ENCODE measurements at regions not wholly inside any gene's neighbourhood (a gene's known extent, or its start where the extent isn't known, plus 50 kb on each side); places are given as distances from the start of the nearest gene placed in this dataset.
"Not testable (repeated sequence)": the region's sequence is repeated elsewhere in the genome, so short reads cannot be mapped to it uniquely, and the experiment has no call there.

DNA sequence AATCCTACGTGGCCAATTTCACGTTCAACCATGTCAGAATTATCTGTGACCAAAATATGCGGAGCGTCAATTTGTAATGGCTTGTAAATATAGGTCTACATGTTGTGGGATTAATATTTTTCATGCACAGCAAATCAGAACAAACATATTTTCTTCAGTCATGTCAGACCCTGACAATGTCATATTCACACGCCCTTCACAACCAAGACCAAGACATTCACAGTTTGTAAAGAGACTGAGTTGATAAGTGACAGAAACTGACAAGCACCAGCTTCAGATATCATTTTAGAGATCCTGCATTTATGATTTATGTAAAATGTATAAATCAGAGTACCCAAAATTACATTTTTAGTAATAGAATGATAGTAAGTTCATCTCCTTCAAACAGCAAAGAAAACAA lies 57.3 kb upstream of the NOVA1 start:
- no peak for DNase-seq (ENCODE audit: low spot score)

- no peak for DNase-seq (ENCODE audit: low spot score)
Measured at GRCh38 chr14:26663506-26663905, 65.7 kb upstream of the NOVA1 start.

DNA sequence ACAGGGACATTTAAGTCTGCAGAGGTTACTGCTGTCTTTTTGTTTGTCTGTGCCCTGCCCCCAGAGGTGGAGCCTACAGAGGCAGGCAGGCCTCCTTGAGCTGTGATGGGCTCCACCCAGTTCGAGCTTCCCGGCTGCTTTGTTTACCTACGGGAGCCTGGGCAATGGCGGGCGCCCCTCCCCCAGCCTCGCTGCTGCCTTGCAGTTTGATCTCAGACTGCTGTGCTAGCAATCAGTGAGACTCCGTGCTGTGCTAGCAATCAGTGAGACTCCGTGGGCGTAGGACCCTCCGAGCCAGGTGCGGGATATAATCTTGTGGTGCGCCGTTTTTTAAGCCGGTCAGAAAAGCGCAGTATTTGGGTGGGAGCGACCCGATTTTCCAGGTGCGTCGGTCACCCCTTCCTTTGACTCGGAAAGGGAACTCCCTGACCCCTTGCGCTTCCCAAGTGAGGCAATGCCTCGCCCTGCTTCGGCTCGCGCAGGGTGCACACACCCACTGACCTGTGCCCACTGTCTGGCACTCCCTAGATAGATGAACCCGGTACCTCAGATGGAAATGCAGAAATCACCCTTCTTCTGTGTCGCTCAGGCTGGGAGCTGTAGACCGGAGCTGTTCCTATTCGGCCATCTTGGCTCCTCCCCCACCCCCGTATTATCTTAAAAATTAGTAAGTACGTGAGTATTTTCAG lies 81.0 kb upstream of the NOVA1 start:
- DNase-seq (ENCODE audit: low spot score) = not testable (repeated sequence)

- no peak for DNase-seq (ENCODE audit: low spot score)
Measured at GRCh38 chr14:26685401-26685800, 87.6 kb upstream of the NOVA1 start.

- DNase-seq (ENCODE audit: low spot score) = no peak
Measured at GRCh38 chr14:26687301-26687837, 89.5 kb upstream of the NOVA1 start.

GRCh38 chr14:26694521-26694920 lies 96.7 kb upstream of the NOVA1 start:
- no peak for DNase-seq (ENCODE audit: low spot score)

- no peak for DNase-seq (ENCODE audit: low spot score)
Measured at GRCh38 chr14:26702721-26703230, 104.9 kb upstream of the NOVA1 start.

GRCh38 chr14:26703686-26704366 lies 106.0 kb upstream of the NOVA1 start:
- DNase-seq (ENCODE audit: low spot score) = no peak

DNA sequence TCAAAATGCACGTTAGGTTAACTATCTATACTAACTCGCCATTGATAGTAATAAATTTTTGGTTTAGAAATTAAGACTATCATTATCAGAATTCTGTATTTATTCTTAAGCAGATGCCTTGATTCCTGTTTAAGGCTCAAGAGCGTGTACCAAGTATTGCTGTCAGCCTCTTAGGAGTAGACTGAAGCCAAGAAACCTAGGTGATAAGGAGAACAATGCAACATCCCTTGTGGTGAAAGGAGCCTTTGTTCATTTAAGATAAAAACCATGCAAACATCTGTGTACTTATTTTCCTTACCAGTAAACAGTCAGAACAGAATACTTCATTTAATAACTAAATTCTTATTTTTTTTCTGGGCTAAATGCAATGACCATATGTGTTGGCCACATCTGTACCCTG lies 109.4 kb upstream of the NOVA1 start:
- DNase-seq (ENCODE audit: low spot score) = no peak

GRCh38 chr14:26709019-26709418 lies 111.2 kb upstream of the NOVA1 start:
- no peak for DNase-seq (ENCODE audit: low spot score)

- DNase-seq (ENCODE audit: low spot score) = no peak
Measured at GRCh38 chr14:26719514-26719913, 121.7 kb upstream of the NOVA1 start.

DNA sequence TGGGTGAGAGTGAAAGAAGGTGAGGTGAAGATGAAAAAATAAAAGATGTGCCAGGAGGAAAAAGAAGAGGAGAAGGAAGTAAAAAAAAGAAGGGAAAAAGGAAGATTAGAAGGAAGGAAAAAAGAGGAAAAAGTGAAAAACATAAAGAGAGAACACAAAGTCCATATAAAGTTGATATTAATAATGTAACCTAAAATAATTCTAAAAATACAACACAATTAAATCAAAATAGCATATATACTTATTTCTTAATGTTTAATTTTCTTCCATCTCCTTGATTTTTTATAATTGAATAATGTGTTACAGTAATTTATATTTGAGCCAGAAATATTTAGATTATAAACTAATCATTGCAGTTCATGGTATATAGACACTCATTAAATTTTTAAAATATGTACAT lies 124.4 kb upstream of the NOVA1 start:
- no peak for DNase-seq (ENCODE audit: low spot score)

DNA sequence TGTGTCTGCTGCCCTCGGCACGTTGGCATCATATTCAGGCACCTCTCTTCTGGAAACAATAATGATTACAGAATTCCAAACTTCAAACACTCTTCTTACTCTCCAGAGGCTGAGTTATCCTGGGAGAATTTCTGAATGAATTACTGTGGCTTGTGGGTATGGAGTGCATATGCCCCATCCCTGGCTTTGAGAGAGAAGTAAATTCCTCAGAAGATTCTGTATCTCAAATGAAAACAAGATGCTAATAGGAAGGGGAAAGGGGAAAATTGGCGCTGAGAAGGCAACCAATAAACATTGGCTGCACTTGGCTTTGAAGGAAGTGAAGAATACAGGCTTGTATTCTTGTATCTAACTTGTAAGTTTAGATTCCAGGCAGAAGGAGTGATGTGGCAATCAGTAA lies 132.0 kb upstream of the NOVA1 start:
- DNase-seq (ENCODE audit: low spot score) = peak; percentile 27

DNA sequence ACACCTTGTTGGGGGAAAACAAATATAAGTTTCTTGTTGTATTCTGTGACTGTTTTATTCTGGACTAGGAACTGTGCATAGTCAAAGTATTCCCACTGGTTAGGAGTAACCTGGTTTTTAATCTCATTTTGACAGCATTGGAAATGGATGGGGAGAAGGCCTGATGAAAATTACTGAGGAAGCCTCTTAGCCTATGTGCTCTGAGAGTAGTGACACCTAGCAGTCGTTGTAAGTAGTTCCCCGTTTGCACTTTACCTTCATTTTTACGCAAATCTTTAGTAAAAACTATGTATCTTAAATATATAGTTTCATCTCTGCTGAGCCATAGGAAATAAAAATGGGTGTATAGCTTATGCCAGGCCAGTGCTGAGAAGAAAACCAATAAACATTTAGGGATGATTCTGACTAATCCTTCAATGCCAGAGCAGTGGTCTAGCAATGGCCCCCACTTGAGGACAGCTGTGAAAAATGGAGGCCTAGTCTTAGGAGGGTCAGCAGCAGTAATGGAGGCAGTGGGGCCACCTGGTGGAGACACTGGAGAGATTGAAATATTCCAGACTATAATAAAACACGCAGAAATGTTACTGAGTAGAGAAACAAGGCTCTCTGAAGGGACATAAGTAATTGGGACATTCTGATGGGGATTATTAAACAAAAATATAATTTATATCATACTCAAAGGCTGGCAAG lies 133.2 kb upstream of the NOVA1 start:
- DNase-seq (ENCODE audit: low spot score) = peak; percentile 9

DNA sequence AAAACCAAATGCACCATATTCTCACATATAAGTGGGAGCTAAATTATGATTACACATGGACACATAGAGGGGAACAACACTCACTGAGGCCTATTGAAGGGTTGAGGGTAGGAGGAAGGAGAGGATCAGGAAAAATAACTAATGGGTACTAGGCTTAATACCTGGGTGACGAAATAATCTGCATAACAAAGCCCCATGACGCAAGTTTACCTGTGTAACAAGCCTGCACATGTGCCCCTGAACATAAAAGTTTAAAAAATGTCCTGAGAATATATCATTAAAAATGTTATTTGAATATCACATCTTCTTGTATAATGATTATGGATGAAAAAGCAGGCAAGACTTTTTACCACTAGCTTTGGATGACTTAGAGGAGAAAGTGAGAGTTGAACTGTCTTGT lies 138.0 kb upstream of the NOVA1 start:
- no peak for DNase-seq (ENCODE audit: low spot score)

- DNase-seq (ENCODE audit: low spot score) = no peak
Measured at GRCh38 chr14:26738571-26738970, 140.7 kb upstream of the NOVA1 start.

DNA sequence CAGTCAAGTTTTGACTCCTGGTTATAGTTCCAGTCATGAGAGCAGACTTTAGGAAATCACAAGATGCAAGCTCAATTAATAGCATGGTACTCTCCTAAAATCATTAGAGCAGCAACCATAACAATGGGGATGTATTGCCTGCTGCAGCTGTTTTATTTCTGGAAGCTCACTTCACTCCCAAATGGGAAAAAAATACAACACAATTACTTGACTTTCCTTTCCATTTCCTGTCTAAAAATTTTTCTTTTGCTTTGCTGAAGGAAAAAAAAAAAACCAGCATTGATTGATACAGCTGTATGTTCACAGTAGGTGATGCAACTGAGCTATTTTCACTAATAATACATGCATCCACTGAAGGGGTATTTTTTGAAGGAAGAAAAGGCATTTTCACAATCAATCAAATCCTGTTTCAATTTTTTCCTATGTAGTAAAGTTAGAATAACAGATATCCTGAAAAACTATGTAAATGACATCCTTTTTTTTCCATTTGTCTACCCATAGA lies 143.9 kb upstream of the NOVA1 start:
- no peak for DNase-seq (ENCODE audit: low spot score)

DNA sequence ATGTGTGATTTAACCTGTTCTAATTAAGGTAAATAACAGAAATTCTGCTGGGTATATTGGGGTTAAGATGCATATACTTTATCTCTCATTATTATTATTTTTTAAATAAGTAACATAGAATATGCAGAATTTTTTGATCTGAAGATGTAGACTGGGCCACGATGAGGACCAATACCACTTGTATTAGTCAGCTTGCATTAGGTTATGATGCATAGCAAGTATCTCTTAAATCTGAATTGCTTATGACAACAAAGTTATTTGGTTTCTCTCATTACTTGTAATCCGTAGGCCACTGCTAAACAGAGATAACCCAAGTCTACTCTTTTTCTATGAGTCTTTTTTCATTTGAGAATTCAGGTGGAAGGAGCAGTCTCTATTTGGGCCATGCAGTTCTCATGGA lies 145.5 kb upstream of the NOVA1 start:
- DNase-seq (ENCODE audit: low spot score) = no peak

GRCh38 chr14:26744903-26745302 lies 147.1 kb upstream of the NOVA1 start:
- no peak for DNase-seq (ENCODE audit: low spot score)

DNA sequence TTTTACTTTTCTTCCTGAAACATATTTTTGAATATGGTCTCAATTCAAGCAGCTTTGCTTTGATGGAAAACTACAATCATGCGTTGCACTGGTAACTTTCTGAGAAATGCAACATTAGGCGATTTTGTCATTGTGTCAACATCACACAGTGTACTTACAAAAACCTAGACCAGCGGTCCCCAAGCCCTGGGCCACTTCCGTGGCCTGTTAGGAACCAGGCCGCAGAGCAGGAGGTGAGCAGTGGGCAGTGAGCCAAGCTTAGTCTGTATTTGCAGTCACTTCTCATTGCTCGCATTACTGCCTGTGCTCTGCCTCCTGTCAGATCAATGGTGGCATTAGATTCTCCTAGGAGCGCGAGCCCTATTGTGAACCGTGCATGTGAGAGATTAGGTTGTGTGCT lies 163.7 kb upstream of the NOVA1 start:
- no peak for DNase-seq (ENCODE audit: low spot score)

DNA sequence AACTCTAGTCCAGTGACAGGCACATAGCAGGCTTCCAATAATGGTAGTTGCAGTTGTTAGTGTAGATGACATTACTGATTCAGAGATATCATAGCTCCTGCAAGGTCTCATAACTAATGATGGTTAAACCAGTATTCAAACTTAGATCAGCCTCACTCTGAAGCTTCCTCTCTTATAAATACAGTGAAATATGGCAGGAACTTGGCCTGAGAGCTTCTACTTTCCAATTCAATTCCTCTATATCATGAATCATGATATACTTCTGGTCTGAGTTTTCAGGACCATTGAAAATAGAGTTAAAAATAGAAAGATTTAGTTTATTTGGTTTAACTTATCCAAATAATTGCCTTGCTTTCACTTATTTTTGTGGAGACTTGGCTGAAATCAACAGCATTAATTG lies 167.5 kb upstream of the NOVA1 start:
- no peak for DNase-seq (ENCODE audit: low spot score)

DNA sequence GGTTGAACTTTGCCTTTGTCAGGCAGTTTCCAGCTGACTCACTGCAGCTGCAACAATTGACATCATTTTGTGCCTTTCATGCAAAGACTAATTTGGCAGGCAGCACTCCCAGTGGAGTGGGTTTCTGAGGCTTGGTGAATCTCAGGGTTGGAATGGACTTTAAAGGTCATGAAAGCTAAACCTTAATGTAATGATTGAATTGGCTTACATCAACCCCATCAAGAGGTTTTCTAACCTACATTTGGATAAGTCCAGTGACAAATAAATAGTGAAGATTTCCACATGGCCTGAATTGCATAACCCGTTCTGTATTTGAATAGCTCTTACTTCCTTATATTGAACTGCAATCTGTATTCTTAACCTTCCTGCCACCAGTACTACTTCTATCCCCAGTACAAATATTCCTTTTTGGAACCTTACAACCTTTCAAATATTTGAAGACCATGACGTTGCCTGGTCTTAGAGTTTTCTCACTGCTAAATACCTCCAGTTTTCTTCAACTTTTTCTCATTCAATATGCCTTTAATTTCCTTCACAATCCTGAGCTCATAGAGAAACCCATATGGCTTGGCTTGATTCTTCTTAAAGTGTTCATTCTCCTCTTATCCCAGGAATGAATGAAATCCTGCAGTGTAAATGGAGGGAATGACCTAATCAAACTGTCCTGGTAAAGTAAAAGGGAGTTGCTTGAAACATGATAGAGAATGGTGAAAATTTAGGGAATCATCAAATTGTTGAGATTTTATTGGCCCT lies 168.1 kb upstream of the NOVA1 start:
- peak; percentile 36 for DNase-seq (ENCODE audit: low spot score)

Data from GM03348 (cell line).